22Rv1 (cell line): ENCODE measurements at regions not wholly inside any gene's neighbourhood (a gene's known extent, or its start where the extent isn't known, plus 50 kb on each side); places are given as distances from the start of the nearest gene placed in this dataset.

Experiments used
- CTCF ChIP-seq: fragments of 450-650 bp; IDR thresholded peaks from 2 replicates; pipeline ENCODE4 v1.5.1; 2017; ENCODE audit warnings: mild to moderate bottlenecking
- ZFX ChIP-seq: fragments of 450-650 bp; IDR thresholded peaks from 2 replicates; pipeline ENCODE4 v1.6.1; 2017; ENCODE audit warnings: antibody characterized with exemption, borderline replicate concordance

GRCh38 chr5:104325356-104325755 lies 762.8 kb upstream of the NUDT12 start:
- TF ChIP-seq CTCF (no peak), ZFX (no peak)
